ENCODE measurements at regions not wholly inside any gene's neighbourhood (a gene's known extent, or its start where the extent isn't known, plus 50 kb on each side); places are given as distances from the start of the nearest gene placed in this dataset.

DNA sequence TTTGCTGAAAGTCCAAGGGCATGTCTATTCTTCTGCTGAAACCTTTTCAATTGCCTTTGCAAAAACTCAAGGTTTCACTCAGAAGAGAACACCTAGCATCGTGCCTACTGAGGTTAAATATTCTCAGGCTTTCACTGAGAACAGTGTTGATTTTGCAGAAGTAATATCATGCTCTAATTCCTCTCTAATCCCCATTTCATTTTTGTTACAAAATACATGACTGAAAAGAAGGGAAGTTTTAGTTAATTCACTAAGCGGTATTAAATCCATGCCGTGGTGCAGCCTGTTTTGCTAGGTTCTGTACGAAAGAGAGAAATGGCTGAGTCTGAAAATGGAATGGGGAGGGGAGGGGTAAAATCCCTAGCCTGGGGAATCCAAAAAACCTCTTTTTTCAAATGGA lies 163.2 kb upstream of the CAMK1G start:
- ATAC-seq (no peak), DNase-seq (ENCODE audit: low read depth, low spot score) (no peak)
- ChIA-PET CTCF (no interaction called here), POLR2A (no interaction called here)
- TF ChIP-seq, protein P1, sequence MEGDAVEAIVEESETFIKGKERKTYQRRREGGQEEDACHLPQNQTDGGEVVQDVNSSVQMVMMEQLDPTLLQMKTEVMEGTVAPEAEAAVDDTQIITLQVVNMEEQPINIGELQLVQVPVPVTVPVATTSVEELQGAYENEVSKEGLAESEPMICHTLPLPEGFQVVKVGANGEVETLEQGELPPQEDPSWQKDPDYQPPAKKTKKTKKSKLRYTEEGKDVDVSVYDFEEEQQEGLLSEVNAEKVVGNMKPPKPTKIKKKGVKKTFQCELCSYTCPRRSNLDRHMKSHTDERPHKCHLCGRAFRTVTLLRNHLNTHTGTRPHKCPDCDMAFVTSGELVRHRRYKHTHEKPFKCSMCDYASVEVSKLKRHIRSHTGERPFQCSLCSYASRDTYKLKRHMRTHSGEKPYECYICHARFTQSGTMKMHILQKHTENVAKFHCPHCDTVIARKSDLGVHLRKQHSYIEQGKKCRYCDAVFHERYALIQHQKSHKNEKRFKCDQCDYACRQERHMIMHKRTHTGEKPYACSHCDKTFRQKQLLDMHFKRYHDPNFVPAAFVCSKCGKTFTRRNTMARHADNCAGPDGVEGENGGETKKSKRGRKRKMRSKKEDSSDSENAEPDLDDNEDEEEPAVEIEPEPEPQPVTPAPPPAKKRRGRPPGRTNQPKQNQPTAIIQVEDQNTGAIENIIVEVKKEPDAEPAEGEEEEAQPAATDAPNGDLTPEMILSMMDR (IDR thresholded peaks at IDR 0.05): no peak
- TF ChIP-seq, protein P2, sequence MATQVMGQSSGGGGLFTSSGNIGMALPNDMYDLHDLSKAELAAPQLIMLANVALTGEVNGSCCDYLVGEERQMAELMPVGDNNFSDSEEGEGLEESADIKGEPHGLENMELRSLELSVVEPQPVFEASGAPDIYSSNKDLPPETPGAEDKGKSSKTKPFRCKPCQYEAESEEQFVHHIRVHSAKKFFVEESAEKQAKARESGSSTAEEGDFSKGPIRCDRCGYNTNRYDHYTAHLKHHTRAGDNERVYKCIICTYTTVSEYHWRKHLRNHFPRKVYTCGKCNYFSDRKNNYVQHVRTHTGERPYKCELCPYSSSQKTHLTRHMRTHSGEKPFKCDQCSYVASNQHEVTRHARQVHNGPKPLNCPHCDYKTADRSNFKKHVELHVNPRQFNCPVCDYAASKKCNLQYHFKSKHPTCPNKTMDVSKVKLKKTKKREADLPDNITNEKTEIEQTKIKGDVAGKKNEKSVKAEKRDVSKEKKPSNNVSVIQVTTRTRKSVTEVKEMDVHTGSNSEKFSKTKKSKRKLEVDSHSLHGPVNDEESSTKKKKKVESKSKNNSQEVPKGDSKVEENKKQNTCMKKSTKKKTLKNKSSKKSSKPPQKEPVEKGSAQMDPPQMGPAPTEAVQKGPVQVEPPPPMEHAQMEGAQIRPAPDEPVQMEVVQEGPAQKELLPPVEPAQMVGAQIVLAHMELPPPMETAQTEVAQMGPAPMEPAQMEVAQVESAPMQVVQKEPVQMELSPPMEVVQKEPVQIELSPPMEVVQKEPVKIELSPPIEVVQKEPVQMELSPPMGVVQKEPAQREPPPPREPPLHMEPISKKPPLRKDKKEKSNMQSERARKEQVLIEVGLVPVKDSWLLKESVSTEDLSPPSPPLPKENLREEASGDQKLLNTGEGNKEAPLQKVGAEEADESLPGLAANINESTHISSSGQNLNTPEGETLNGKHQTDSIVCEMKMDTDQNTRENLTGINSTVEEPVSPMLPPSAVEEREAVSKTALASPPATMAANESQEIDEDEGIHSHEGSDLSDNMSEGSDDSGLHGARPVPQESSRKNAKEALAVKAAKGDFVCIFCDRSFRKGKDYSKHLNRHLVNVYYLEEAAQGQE (IDR thresholded peaks at IDR 0.05; ENCODE audit: insufficient read depth in 1 of 2, low read depth in 2 of 2, low read length in 1 of 2): no peak
- TF ChIP-seq SIN3A (IDR thresholded peaks at IDR 0.05; ENCODE audit: borderline replicate concordance, insufficient read depth, low read depth, low read length) (no peak), POLR2AphosphoS5 (IDR thresholded peaks at IDR 0.05; ENCODE audit: low read depth, low read length) (no peak), TCF7L2 (IDR thresholded peaks at IDR 0.05; ENCODE audit: low read depth, low read length) (no peak)
- no peak overlapping the region for H3K4me3 ChIP-seq (ENCODE audit: low read depth in 2 of 2, low read length in 2 of 2)
- intact Hi-C loops (cut with micrococcal nuclease; ENCODE audit: unreplicated experiment) (no loop called here), in situ Hi-C loops (cut with HindIII; ENCODE audit: low pct_unique_long_range_greater_than_20kb, low sequenced_read_pairs) (no loop called here)
- H3K36me3 ChIP-seq (ENCODE audit: control insufficient read depth, insufficient read depth, low read length): no peaks in the 10 kb centered on the region
- no TSS peak for BruUV-seq (replicated peaks)
- H3K4me1 ChIP-seq (ENCODE audit: control insufficient read depth, insufficient read depth, low read length): no peaks in the 10 kb centered on the region
- no peaks in the 10 kb centered on the region for H3K9me3 ChIP-seq (ENCODE audit: control insufficient read depth, insufficient read depth, low read depth, low read length)
- no peaks in the 10 kb centered on the region; the same call in 1 of the 2 replicates for H3K27me3 ChIP-seq (ENCODE audit: control insufficient read depth, insufficient read depth, low read length)
- no peak overlapping the region for H3K27ac ChIP-seq (ENCODE audit: low read length)

DNA sequence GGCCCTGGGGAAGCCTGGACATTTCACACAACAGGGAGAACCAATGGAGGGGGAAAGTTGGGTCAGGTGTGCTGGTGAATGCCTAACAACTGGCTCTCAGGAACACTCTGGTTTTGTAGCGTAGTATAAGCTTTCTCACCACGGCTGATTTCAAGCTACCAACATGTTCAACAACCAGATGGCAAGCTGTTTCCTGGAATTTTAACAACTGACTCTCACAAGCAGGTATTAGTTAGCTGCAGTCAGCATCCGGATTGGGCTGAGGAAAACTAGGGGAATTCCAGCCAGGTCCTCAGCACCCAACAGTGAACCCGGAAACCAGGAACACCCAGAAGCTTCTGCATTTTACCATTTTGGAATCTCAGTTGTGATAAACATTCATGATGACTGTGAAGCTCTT lies 162.3 kb upstream of the CAMK1G start:
- H3K27ac ChIP-seq (ENCODE audit: low read length): no peak overlapping the region
- BruUV-seq (replicated peaks): no TSS peak
- H3K9me3 ChIP-seq (ENCODE audit: control insufficient read depth, insufficient read depth, low read depth, low read length): no peaks in the 10 kb centered on the region
- no peaks in the 10 kb centered on the region for H3K27me3 ChIP-seq (ENCODE audit: control insufficient read depth, insufficient read depth, low read length)
- no peaks in the 10 kb centered on the region for H3K4me1 ChIP-seq (ENCODE audit: control insufficient read depth, insufficient read depth, low read length)
- in situ Hi-C loops (cut with HindIII; ENCODE audit: low pct_unique_long_range_greater_than_20kb, low sequenced_read_pairs) (no loop called here), intact Hi-C loops (cut with micrococcal nuclease; ENCODE audit: unreplicated experiment) (no loop called here)
- ChIA-PET POLR2A (no interaction called here), CTCF (no interaction called here)
- ATAC-seq (no peak), DNase-seq (ENCODE audit: low read depth, low spot score) (no peak)
- H3K4me3 ChIP-seq (ENCODE audit: low read depth in 2 of 2, low read length in 2 of 2): no peak overlapping the region
- TF ChIP-seq SIN3A (IDR thresholded peaks at IDR 0.05; ENCODE audit: borderline replicate concordance, insufficient read depth, low read depth, low read length) (no peak), POLR2AphosphoS5 (IDR thresholded peaks at IDR 0.05; ENCODE audit: low read depth, low read length) (no peak), TCF7L2 (IDR thresholded peaks at IDR 0.05; ENCODE audit: low read depth, low read length) (no peak)
- TF ChIP-seq, protein P1 (IDR thresholded peaks at IDR 0.05): no peak
- TF ChIP-seq, protein P2 (IDR thresholded peaks at IDR 0.05; ENCODE audit: insufficient read depth in 1 of 2, low read depth in 2 of 2, low read length in 1 of 2): no peak
- H3K36me3 ChIP-seq (ENCODE audit: control insufficient read depth, insufficient read depth, low read length): no peaks in the 10 kb centered on the region
